HT1080 (cell line): ENCODE measurements at regions not wholly inside any gene's neighbourhood (a gene's known extent, or its start where the extent isn't known, plus 50 kb on each side); places are given as distances from the start of the nearest gene placed in this dataset.

ENCODE experiments used
- DNase-seq: peaks from one replicate; pipeline ENCODE4 v3.0.0-alpha.2; 2015; ENCODE audit warnings: low read depth

DNA sequence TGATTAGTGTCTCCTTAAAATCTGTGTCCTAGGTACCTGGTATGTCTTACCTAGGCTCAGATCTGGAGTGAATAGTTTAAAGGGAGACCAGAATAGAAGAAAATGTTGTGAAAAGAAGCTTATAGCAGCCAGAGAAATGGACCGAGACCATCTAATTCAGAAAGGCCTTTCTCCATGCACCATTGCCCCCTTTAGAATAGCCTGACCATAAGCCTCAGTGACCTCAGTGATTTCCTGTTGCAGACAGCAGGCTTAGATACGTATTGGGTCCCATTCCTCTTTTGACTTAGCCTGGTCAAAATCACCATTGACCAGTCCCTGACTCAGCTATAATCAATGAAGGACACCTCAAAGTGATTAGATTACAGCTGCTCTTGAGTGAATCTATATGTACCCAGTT, 690.7 kb upstream of the KLHL29 start:
- DNase-seq, result no peak

GRCh38 chr2:22694856-22695255, 690.1 kb upstream of the KLHL29 start:
- no peak for DNase-seq

GRCh38 chr2:22697054-22697788, 687.8 kb upstream of the KLHL29 start:
- DNase-seq, result no peak

- no peak for DNase-seq
These were observed 683.3 kb upstream of the KLHL29 start for GRCh38 chr2:22701561-22702160.

DNA sequence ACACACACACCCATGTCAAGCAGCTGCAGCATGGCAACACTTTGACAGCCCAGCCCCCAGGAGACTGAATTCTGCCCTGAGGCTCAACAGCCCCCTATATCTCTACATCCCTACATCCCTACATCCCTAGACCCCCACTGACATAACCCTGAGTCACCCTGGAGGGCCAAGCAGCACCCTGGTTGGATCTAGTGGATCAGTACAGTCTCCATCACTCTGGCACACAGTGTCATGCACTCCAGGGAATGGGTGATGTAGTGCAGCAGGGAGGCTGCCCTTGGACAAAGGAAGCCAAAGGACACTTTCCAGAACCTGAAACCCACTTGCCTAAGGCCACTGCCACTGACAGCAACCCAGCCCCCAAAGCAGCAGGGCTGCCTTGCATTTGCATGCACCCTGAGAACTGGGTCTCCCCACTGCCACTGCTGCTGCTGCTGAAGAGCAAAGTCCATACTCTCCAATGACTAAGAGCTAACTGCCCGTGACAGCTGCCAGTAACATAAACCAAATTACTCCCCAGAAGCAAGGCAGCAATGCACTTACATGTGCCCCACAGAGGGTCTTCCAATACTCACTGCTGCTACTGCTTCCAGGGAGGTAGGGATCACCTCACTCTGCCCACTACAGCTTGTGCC, 681.6 kb upstream of the KLHL29 start:
- no peak for DNase-seq

GRCh38 chr2:22719396-22719795, 665.6 kb upstream of the KLHL29 start:
- no peak for DNase-seq

- no peak for DNase-seq
These were observed 655.5 kb upstream of the KLHL29 start for GRCh38 chr2:22729466-22729865.

- no peak for DNase-seq
These were observed 650.5 kb upstream of the KLHL29 start for GRCh38 chr2:22734373-22735045.

DNA sequence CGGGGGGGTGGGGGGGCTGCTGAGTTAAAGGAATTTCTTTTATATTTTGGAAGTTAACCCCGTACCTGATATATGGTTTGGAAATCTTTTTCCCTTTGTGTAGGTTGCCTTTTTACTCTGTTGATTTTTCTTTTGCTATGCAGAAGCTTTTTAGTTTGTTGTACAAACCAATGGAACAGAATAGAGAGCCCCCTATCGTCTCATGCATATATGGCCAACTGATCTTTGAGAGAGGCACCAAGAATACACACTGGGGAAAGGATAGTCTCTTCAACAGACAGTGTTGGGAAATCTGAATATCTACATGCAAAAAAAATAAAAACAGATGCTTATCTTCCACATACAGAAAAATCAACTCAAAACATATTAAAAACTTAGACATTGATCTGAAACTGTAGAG, 647.8 kb upstream of the KLHL29 start:
- DNase-seq, result no peak

GRCh38 chr2:22741216-22741615, 643.8 kb upstream of the KLHL29 start:
- no peak for DNase-seq

GRCh38 chr2:22748909-22749308, 636.1 kb upstream of the KLHL29 start:
- no peak for DNase-seq

- DNase-seq, result no peak
These were observed 631.5 kb upstream of the KLHL29 start for GRCh38 chr2:22753476-22753875.

GRCh38 chr2:22756276-22757043, 628.5 kb upstream of the KLHL29 start:
- no peak for DNase-seq

GRCh38 chr2:22769497-22769896, 615.5 kb upstream of the KLHL29 start:
- no peak for DNase-seq

DNA sequence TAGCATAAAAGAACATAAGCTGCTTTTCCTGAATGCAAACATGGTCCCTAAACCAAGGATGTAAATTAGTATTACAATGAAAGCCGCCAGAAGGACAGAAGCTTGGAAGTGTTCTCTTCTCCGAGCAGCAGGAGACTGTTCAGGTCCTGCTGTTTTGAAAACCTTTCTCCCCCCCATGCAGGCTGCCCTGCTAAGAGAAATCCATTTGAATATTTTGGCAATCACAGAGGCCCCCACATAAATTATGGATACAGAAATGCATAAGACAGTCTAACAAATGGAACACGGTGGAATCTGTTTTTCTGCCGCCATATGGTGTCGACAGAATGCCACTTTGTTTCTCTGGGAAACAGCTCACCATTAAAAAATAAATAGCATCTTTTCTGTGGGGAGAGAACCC, 600.4 kb upstream of the KLHL29 start:
- no peak for DNase-seq

DNA sequence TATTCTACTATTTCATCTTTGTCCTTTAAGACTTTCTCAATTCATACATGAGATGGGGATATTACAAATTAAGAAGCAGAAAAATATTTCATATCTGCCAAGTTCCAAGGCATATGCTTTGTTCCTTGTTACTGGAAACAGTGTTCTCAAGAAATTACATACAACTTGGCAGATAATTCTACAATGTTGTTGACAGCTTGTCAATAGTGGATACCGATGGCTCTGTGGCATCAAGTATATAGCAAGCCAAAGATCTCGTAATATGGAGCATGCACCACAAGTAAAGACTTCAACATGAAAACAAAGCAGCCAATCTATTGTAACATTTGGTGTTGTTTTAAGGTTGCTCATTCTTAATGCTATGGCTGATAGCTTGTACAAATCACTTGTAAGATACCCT, 598.2 kb upstream of the KLHL29 start:
- no peak for DNase-seq

DNA sequence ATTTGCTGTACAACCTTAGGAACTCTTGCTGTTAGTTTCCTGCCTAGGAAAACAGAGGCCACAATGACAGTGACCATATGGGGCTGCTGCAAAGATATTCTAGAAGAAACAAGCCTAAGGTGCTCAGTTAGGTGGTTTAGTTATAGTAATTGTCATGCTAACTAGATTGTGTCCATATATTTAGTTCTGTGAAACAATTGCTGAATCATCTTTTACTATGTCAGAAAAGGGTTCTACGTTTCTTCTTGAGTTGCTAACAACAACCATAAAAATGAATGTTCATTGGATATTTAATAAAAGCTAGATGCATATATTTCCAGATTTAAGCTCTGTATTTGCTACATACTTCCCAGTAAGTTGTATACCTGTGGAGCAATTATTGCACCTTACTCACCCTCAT, 597.2 kb upstream of the KLHL29 start:
- no peak for DNase-seq

DNA sequence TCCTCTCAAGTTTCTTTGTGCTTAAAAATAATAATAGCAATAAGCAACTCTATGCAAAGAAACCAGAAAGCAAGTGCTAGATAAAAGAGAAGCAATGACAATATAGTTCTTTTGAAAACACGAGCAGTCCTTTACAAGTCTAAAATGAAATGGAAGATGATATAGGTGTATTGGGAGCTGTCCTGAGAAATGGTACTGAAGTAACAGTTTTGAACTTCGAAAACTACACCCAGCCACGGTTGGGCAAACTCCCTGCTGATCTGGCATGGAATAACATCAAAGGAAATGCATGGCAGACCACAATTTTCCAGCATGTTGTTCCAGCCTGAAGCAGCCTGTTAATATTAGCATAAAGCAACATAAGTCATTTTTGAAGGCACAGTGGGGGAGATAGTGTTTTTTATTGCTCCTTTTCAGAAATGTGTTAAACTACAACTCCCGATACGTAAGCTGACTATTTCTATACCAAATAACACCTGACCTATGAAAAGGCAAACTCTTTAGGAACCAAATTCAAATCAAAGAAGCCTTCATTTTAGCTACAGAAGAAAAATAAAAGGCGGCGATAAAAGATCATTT, 596.1 kb upstream of the KLHL29 start:
- no peak for DNase-seq

GRCh38 chr2:22795287-22795866, 589.6 kb upstream of the KLHL29 start:
- DNase-seq, result no peak

GRCh38 chr2:22798386-22798785, 586.6 kb upstream of the KLHL29 start:
- peak; percentile 68 for DNase-seq

DNA sequence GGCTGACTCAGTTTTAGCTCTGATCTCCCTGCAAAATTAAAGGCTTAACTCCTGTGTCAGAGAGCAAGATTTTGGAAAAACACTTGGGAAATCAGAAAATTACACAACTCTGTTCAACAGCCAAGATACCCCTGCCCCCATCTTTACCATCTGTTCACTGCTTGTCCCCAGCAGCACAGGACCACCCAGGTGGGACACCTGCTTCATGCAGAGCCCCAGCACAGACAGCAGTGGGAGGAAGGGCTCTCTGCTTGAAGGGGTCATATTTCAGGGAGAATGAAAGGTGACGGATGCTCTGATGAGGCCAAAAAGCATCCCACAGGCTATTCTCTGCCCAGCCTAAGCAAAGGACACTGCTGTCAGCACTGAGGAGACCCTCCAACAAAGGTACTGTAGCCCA, 584.6 kb upstream of the KLHL29 start:
- DNase-seq, result no peak
